ENCODE measurements at regions not wholly inside any gene's neighbourhood (a gene's known extent, or its start where the extent isn't known, plus 50 kb on each side); places are given as distances from the start of the nearest gene placed in this dataset.

DNA sequence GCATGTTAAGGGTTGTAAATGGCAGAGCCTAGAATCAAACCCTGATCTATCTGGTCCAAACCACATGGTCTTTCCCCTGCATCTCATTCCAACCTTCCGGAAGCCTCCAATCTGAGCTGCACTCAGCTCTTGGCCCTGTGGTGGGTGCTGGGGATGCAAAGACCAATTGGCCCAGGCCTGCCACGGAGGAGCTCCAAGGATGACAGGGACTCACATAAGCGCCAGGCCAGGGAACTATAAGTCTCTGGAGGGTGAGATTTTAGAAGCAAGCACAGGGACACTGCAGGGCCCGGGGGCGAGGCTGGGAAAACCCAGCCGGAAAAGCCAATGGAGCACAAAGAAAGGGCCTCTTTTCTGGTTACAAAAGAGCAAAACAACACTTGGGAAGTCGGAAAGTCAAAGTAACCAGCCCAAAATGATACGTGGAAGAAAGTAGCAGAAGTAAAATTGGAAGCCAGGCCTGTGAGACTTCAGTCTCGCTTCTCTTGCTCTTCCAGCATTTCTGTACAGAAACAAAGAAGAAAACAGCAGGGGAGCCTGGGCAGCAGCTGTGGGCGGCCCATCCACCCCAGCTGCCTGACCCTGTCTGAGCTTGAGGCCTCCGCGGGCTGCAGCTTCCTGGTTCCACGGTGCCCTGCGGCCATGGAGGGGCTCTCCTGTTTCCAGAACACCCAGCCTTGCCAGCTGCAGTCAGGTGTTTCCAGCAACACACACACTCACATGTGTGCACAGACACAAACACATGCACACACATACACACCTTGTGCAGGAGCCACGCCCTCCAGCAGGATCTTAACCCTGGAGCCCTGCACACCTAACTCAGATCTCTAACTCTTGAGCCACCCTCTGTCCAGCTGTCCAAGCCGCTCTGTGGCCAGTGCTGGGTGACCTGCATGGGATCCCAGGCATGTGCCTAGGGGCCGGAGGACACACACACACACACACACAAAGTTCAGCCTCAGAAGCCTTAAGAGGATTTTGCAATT, 178.2 kb downstream of the BCL11B start:
- no peaks in the 10 kb centered on the region for H4K20me1 ChIP-seq (replicated peaks; ENCODE audit: control insufficient read depth, extremely low read depth, insufficient read depth, low read length)
- H3K4me3 ChIP-seq (replicated peaks in 1 of 3; ENCODE audit: insufficient read depth in 1 of 3, low read depth in 1 of 3, low read length in 3 of 3), result no peak overlapping the region
- no peak for DNase-seq (ENCODE audit: low read depth, low spot score)
- H3K4me1 ChIP-seq (ENCODE audit: control insufficient read depth, extremely low read depth, insufficient read depth, low read length), result no peaks in the 10 kb centered on the region
- no peaks in the 10 kb centered on the region for H3K79me2 ChIP-seq (ENCODE audit: control insufficient read depth, insufficient read depth, low read length)
- no TSS peak for BruUV-seq (replicated peaks)
- POLR2A ChIA-PET, result no interaction called here
- no peak overlapping the region for H3K27ac ChIP-seq (ENCODE audit: insufficient read depth, low read depth, low read length)
- H3K36me3 ChIP-seq (ENCODE audit: control insufficient read depth in 2 of 2, extremely low read depth in 1 of 2, insufficient read depth in 2 of 2, low read length in 2 of 2), result no peaks in the 10 kb centered on the region
- no peaks in the 10 kb centered on the region for H3K27me3 ChIP-seq (ENCODE audit: control insufficient read depth in 2 of 2, insufficient read depth in 2 of 2, low read length in 2 of 2)
- no peak for FAIRE-seq
- H3K9me3 ChIP-seq (replicated peaks; ENCODE audit: control insufficient read depth, insufficient read depth, low read length), result peaks cover 2% of the 10 kb centered on the region
- no peaks in the 10 kb centered on the region for H3K9me1 ChIP-seq (replicated peaks; ENCODE audit: control insufficient read depth, extremely low read depth, insufficient read depth, low read length)
- CTCF ChIA-PET, result no interaction called here
- intact Hi-C loops (cut with micrococcal nuclease), result no loop called here
- dilution Hi-C loops (cut with MboI; ENCODE audit: extremely low pct_ligation_motif_present, low sequenced_read_pairs), result no loop called here
- no peak for TF ChIP-seq EZH2 (IDR thresholded peaks at IDR 0.05; ENCODE audit: borderline replicate concordance, low read depth, low read length, severe bottlenecking)
- TF ChIP-seq MYC (IDR thresholded peaks at IDR 0.05; ENCODE audit: low read depth, low read length), result no peak
- TF ChIP-seq, protein P1, sequence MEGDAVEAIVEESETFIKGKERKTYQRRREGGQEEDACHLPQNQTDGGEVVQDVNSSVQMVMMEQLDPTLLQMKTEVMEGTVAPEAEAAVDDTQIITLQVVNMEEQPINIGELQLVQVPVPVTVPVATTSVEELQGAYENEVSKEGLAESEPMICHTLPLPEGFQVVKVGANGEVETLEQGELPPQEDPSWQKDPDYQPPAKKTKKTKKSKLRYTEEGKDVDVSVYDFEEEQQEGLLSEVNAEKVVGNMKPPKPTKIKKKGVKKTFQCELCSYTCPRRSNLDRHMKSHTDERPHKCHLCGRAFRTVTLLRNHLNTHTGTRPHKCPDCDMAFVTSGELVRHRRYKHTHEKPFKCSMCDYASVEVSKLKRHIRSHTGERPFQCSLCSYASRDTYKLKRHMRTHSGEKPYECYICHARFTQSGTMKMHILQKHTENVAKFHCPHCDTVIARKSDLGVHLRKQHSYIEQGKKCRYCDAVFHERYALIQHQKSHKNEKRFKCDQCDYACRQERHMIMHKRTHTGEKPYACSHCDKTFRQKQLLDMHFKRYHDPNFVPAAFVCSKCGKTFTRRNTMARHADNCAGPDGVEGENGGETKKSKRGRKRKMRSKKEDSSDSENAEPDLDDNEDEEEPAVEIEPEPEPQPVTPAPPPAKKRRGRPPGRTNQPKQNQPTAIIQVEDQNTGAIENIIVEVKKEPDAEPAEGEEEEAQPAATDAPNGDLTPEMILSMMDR (IDR thresholded peaks at IDR 0.05; ENCODE audit: extremely low read depth in 1 of 2, insufficient read depth in 1 of 2, low read depth in 1 of 2, low read length in 2 of 2), result no peak
- no peak for TF ChIP-seq GATA2 (IDR thresholded peaks at IDR 0.05; ENCODE audit: insufficient read depth, insufficient read length, low read depth, low read length)
- TF ChIP-seq JUN (IDR thresholded peaks at IDR 0.05; ENCODE audit: borderline replicate concordance, insufficient read depth, insufficient read length, low read depth), result no peak
- no peak for TF ChIP-seq MAX (IDR thresholded peaks at IDR 0.05; ENCODE audit: insufficient read depth, insufficient read length)
- TF ChIP-seq POLR2A (IDR thresholded peaks at IDR 0.05; ENCODE audit: low read depth, low read length), result no peak
- no peak for TF ChIP-seq FOS (IDR thresholded peaks at IDR 0.05; ENCODE audit: borderline replicate concordance, insufficient read depth, low read length)
- TF ChIP-seq POLR2AphosphoS5 (IDR thresholded peaks at IDR 0.05; ENCODE audit: insufficient read depth, low read depth, low read length), result no peak
- no peak overlapping the region for H3K9ac ChIP-seq (replicated peaks; ENCODE audit: extremely low read depth, insufficient read depth, low read length)
- no peak overlapping the region for H3K4me2 ChIP-seq (ENCODE audit: insufficient read depth, low read length)
- no peak overlapping the region for H2AFZ ChIP-seq (ENCODE audit: low read depth, low read length)
